ENCODE measurements at regions not wholly inside any gene's neighbourhood (a gene's known extent, or its start where the extent isn't known, plus 50 kb on each side); places are given as distances from the start of the nearest gene placed in this dataset.
"Not testable (repeated sequence)": the region's sequence is repeated elsewhere in the genome, so short reads cannot be mapped to it uniquely, and the experiment has no call there.

DNA sequence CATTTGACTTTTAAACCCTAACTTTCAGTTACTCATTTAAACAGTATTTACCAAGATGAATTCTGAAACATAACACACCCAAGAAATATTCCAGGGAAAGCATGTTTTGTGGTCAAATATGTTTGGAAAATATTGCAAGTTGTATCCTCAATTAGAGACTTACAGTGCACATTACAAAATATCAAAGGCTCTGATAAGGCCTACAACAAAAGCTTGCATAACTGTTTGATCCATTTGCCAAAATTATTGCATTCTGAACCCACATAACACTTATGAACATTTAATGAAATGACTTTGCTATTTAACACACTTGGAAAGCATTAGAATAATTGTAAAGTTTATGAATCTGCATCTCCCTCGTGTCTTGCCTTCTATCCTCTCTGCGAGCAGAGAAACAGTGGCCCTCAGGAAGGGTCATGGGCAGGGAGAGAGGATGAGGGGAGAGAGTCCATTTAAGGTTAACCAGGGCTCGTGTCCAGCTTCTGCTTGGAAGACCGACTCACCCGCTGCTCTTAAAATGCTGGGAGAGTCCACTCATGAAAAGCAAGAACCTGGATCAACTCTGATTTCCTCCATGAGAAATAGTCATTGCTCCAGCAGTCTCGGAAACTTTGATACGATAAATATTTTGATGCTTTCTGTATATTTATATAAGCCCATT, 408.2 kb upstream of the ZMIZ1 start:
- peak in 1 of 2 donors; percentile 19 for DNase-seq (ENCODE audit: low read depth in 1 of 2, low spot score in 1 of 2)
- Histone ChIP-seq H3K9me3 (ENCODE audit: low read depth) (no peaks in the 10 kb centered on the region), H3K27ac (no peak overlapping the region), H3K27me3 (no peaks in the 10 kb centered on the region), H3K4me3 (no peak overlapping the region), H3K4me1 (ENCODE audit: low read depth) (peaks cover 13% of the 10 kb centered on the region), H3K36me3 (no peaks in the 10 kb centered on the region)
- TF ChIP-seq, protein P1, sequence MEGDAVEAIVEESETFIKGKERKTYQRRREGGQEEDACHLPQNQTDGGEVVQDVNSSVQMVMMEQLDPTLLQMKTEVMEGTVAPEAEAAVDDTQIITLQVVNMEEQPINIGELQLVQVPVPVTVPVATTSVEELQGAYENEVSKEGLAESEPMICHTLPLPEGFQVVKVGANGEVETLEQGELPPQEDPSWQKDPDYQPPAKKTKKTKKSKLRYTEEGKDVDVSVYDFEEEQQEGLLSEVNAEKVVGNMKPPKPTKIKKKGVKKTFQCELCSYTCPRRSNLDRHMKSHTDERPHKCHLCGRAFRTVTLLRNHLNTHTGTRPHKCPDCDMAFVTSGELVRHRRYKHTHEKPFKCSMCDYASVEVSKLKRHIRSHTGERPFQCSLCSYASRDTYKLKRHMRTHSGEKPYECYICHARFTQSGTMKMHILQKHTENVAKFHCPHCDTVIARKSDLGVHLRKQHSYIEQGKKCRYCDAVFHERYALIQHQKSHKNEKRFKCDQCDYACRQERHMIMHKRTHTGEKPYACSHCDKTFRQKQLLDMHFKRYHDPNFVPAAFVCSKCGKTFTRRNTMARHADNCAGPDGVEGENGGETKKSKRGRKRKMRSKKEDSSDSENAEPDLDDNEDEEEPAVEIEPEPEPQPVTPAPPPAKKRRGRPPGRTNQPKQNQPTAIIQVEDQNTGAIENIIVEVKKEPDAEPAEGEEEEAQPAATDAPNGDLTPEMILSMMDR (IDR thresholded peaks at IDR 0.05; ENCODE audit: low read depth, low read length) = no peak

DNA sequence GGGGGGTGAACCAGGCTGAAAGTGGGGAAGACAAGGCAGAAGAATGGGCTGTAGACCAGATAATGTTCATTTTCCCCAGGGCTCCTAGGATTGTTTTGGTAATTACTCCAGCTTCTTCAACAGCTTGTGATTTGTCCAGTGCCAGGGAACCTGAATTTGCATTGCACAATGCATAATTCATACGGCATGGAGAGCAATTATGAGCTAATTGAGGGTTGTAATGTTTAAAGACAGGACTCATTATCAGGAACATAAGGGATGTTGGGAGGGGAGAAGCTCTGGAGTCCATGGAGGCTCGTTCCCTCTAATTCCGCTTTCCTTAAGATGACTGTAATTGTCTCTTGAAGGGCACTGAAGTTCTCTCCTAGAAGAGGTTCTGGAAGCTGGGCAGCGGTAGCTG, 405.0 kb upstream of the ZMIZ1 start:
- no peaks in the 10 kb centered on the region for H3K9me3 ChIP-seq (ENCODE audit: low read depth)
- no peak for DNase-seq (ENCODE audit: low read depth in 1 of 2, low spot score in 1 of 2)
- TF ChIP-seq, protein P1 (IDR thresholded peaks at IDR 0.05; ENCODE audit: low read depth, low read length) = no peak
- H3K27ac ChIP-seq = no peak overlapping the region
- no peaks in the 10 kb centered on the region for H3K27me3 ChIP-seq
- H3K4me1 ChIP-seq (ENCODE audit: low read depth) = no peaks in the 10 kb centered on the region
- H3K4me3 ChIP-seq = no peak overlapping the region
- no peaks in the 10 kb centered on the region for H3K36me3 ChIP-seq

DNA sequence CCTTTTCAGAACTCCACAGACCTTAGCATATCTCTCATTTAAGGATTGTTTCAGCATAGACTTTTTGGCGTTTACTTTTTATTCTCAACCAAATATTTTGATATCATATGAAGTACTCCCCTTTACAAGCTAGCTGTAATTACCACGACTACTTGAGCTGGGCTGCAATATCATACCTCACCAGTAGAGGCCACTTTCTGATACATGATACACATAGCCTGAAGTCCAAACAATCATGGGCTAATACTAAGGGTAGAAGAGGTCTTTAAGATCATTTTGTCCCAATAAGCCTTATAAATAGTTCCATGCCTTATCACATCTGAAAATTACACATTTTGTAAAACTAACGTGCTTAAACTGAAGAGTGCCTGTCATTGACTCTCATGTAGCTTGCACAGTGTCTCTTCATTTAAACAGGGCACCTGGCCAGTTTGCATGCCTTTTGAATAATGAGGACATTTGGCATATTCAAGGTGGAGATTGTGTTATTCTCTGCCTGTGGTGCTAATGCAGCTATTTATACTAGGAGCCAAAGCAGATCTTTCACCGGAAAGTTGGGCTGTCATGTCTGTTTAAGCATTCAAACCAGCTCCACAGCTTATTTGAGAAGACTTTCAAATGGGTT, 403.7 kb upstream of the ZMIZ1 start:
- TF ChIP-seq, protein P1 (IDR thresholded peaks at IDR 0.05; ENCODE audit: low read depth, low read length) = peak; percentile 57
- peak in 1 of 2 donors; percentile 51 for DNase-seq (ENCODE audit: low read depth in 1 of 2, low spot score in 1 of 2)
- H3K4me3 ChIP-seq = no peak overlapping the region
- H3K27ac ChIP-seq = no peak overlapping the region
- no peaks in the 10 kb centered on the region for H3K9me3 ChIP-seq (ENCODE audit: low read depth)
- H3K4me1 ChIP-seq (ENCODE audit: low read depth) = no peaks in the 10 kb centered on the region
- H3K27me3 ChIP-seq = no peaks in the 10 kb centered on the region
- no peaks in the 10 kb centered on the region for H3K36me3 ChIP-seq

DNA sequence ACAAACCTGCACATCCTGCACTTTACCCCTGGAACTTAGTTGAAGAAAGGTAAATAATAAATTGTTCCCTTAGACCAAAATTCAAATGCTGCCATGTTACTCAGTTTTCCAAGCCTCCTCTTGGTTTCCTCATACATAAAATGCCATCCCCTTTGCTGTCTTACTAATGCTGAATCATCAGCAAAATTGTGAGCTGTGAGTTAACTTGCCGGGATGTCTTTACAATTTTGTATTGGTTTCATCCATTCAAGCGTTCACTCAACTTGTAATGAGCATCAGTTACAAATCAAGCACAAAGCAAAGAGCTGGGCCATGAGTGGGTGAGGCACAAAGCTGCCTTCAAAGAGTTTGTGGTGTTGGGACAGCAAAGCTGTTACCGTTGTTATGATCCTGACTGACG, 395.8 kb upstream of the ZMIZ1 start:
- H3K4me3 ChIP-seq = no peak overlapping the region
- DNase-seq (ENCODE audit: low read depth in 1 of 2, low spot score in 1 of 2) = no peak
- TF ChIP-seq, protein P1 (IDR thresholded peaks at IDR 0.05; ENCODE audit: low read depth, low read length) = no peak
- H3K27me3 ChIP-seq = no peaks in the 10 kb centered on the region
- no peaks in the 10 kb centered on the region for H3K36me3 ChIP-seq
- no peaks in the 10 kb centered on the region for H3K4me1 ChIP-seq (ENCODE audit: low read depth)
- no peak overlapping the region for H3K27ac ChIP-seq
- H3K9me3 ChIP-seq (ENCODE audit: low read depth) = no peaks in the 10 kb centered on the region

DNA sequence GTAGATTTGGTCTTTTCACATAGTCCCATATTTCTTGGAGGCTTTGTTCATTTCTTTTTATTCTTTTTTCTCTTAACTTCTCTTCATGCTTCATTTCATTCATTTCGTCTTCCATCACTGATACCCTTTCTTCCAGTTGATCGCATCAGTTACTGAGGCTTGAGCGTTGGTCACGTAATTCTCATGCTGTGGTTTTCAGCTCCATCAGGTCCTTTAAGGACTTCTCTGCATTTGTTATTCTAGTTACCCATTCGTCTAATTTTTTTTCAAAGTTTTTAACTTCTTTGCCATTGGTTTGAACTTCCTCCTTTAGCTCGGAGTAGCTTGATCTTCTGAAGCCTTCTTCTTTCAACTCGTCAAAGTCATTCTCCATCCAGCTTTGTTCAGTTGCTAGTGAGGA, 387.6 kb upstream of the ZMIZ1 start:
- DNase-seq (ENCODE audit: low read depth in 1 of 2, low spot score in 1 of 2); H3K4me3 ChIP-seq; H3K27me3 ChIP-seq; H3K9me3 ChIP-seq (ENCODE audit: low read depth); H3K27ac ChIP-seq; H3K36me3 ChIP-seq; H3K4me1 ChIP-seq (ENCODE audit: low read depth): not testable (repeated sequence)

DNA sequence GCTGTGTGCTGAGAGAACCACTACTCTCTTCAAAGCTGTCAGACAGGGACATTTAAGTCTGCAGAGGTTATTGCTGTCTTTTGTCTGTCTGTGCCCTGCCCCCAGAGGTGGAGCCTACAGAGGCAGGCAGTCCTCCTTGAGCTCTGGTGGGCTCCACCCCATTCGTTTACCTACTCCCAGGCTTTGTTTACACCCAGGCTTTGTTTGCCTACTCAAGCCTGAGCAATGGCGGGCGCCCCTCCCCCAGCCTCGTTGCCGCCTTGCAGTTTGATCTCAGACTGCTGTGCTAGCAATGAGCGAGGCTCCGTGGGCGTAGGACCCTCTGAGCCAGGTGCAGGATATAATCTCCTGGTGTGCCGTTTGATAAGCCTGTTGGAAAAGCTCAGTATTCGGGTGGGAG, 386.8 kb upstream of the ZMIZ1 start:
- not testable (repeated sequence) for H3K4me1 ChIP-seq (ENCODE audit: low read depth); DNase-seq (ENCODE audit: low read depth in 1 of 2, low spot score in 1 of 2)

More for the DNA sequence above, 386.8 kb upstream of the ZMIZ1 start:
- not testable (repeated sequence) for H3K27me3 ChIP-seq; H3K36me3 ChIP-seq; H3K27ac ChIP-seq; H3K4me3 ChIP-seq; H3K9me3 ChIP-seq (ENCODE audit: low read depth)

Measured in cardiac muscle cell (in vitro differentiated cells and primary cell).